ENCODE measurements at regions not wholly inside any gene's neighbourhood (a gene's known extent, or its start where the extent isn't known, plus 50 kb on each side); places are given as distances from the start of the nearest gene placed in this dataset.

DNA sequence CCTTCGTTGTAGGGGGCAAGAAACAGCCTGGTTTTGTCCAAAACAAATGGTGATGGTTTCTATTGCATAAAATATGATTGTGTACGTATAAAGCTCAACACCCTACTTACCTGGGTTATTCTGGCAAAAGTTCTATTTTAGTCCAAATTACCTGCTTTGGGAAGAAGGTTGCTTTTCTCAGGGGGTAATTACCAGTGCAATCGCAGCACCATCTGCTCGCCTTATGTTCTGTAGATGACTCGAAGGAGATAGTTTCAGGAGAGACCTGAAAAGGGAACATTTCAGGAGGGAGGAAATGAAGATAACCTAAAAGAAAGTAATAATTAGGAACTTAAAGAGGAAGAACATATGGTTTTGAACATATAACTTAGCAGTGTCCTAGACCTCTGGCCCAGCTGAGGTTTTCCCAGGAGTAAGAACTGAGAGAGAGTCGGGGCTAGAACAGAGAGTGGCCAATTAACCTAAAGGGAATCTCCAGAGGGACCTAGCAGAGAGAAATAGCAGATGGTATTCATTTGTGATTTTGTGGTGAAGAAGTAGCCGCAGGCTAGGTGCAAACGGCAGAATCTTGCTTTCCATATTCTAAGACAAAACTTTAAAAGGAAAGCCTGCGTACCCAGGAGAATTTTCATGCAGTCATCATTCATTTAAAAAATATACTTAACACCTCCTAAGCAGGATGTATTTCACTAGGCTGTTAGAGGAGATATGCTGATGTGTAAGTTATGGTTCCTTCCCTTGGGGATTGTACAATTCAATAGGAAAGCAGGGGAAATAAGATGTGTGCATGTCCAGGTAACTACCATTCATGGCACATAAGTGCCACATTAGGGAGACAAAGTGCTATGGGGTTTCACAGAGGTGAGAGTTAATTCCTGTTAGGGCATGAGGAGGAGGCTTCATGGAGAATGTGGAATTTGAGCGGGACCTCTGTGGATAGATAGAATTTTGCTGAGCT lies 113.0 kb upstream of the SLC10A2 start:
- DNase-seq, result no peak

DNA sequence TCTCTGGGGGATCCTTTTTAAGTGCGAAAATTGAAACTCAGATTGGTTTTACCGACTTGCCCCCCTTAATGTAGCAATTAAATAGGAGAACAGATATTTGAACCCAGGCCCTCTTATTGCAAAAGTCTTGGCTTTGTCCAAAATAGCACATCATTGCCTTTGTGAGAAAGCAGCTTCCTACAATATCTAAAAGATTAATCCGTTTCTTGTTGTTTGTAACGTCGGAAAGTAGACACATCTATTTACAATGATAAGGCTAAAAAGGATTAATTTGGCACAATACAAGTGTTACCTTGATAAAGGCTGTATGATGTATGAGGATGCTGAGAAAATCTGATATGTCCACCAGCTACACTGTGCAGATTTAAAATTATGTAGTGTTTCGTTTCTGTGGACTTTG lies 108.7 kb upstream of the SLC10A2 start:
- no peak for DNase-seq

DNA sequence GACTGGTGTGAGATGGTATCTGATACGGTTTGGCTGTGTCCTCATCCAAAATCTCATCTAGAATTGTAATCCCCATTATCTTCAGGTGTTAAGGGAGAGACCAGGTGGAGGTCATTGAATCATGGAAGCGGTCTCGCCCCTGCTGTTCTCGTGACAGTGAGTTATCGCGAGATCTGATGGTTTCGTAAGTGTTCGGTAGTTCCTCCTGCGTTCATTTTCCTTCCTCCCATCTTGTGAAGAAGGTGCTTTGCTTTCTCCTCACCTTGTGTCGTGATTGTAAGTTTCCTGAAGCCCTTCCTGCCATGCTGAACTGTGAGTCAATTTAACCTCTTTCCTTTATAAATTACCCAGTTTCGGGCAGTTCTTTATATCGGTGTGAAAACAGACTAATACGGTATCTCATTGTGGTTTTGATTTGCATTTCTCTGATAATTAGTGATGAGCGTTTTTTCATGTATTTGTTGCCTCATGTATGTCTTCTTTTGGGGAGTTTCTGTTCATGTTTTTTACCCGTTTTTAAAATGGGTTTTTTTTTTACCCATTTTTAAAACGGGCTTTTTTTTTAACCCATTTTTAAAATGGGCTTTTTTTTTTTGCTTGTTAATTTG lies 102.8 kb upstream of the SLC10A2 start:
- DNase-seq, result no peak

DNA sequence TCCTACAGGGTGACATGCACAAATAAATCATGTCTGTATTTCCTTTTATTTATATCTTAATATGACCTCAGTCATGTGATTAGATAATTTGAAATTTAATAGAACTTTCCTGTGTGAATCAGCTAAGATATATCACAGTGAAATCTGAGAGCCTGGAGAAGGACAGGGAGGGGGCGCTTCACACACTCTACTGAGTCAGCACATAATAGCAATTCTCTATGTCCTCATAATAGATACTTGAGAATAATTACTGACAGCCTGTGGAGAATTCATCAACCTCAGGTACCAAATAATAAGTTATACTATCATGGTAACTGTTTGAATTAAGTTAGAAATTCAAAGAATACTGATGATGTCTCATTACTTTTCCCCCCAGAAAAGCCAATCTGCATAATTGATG lies 98.0 kb upstream of the SLC10A2 start:
- DNase-seq, result no peak

DNA sequence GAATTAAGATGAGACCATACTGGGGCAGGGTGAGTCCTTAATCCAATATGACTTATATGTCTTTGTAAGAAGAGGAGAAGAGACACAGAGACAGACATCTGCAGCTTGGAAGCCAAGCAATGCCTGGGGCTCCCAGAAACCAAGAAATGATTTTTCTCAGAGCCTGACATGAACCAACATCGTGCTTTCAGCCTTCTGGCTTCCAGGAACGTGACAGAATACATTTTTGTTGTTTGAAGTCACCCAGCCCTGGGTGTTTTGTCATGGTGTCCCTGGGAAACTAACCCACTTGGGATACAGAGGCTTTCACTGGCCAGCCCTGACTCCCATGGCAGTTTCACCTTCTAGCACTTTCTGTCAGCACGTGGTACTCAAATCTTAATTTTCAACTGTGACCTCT lies 95.3 kb upstream of the SLC10A2 start:
- no peak for DNase-seq

DNA sequence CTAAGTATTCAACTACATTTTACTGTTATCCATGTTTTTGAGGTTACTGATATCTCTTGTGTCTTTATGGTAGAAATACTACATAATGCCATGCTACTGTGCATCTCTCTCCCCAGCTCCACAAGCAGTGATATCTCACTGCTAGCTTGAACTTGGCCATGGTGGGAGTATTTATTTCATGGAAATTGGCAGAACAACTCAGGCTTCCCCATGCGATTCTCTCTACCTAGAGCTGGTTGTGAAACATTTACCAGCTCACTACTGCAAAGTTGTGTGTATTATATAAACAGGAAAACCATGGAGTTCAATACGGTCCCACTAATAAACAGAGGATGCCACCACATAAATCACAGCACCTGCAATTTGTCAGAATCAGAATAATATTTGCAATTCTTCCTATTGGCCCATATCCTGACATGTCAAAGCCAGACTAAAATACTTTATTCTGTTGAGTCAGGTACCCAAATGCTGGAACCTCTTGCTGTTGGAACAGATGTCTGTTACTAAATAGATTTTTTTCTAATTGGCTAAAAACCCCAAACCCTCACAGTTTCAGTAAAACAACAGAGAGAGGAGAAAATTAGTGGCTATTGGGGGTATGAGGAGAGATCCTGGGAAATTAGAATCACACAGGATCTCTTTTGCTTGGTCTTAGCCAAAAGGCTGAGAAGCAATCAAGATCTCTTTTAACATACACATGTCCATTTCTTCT lies 91.4 kb upstream of the SLC10A2 start:
- no peak for DNase-seq

DNA sequence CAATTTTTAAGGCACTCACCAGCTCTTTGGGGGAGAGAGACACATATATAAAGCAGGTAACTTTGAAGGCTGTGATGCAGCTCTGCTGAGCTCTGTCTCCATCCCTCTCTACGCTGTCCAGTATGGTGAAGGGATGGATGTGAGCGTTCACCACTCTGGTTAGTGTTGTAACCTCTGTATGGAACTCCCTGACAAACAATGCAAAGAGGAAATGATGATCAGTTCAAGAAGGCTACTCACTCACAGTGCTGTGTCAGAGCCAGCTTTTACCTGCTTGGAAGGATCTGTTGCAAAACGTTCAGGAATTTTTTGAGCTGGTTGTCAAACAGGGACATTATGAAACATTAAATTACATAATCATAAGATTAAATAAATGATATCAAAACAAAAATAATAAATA lies 90.8 kb upstream of the SLC10A2 start:
- DNase-seq, result no peak

DNA sequence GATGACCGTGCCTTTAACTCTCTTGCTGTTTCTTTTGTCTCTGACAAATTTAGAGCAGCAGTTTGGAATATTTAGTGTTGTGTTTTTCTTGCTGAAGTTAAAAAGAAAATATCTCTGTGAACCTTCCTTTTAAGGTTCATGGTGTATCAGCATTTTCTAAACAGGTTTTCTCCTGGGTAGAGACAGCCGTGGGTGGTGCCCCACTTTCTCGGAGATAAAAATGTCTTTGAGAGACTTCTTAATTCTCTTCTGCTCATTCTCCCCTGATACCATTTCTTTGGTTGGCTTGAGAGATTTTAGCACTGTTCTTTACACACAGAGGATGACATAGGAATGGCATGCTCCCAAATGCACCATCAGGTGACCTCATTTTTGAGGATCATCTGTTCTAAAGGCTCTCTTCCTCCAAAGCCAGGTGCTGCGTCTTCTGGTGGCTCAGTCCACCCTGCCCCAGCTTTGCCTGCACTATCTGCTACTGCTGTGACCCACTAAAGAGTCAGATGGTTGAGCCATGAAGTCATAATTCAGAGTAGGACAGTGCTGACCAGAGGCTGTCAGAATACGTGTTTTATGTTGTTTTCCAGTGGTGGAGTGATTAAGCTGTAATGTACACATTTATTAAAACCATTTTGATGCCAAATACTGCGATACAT lies 90.3 kb upstream of the SLC10A2 start:
- no peak for DNase-seq

DNA sequence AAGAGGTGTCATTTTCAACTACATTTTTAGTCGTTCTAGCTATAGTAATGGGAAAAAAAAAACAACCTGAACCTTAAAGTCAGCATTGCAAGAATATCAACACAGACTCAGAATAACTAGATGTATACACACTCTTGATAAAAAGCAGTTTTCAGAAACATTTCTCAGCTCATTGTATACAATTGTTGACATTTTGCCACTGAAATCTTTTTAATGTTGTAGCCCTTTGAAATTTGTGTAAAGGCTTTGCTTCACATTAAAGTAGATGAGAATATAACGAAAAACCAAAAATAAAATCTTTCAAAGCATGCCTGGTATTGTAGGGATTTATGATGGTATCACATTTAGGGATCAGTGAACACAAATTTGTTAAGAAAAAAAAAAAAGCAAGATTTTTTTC lies 87.2 kb upstream of the SLC10A2 start:
- DNase-seq, result no peak

DNA sequence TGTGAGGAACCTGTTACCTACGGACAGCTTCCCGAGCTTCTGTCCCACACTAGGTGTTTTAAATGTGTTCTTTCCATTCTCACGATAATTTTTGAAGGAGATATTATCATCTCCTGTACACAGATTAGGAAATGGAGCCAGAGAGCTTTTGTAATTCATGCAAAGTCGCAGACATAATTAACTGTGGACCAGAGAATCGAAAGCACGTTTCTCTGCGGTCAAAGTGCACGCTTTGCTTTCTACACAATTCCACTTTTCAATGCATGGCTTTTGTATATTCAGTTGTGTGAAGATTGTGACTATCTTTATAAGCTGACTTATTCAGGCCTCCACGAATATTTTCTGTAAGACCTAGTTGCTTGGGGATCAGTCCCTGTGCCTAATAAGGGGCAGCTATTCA lies 81.7 kb upstream of the SLC10A2 start:
- no peak for DNase-seq

DNA sequence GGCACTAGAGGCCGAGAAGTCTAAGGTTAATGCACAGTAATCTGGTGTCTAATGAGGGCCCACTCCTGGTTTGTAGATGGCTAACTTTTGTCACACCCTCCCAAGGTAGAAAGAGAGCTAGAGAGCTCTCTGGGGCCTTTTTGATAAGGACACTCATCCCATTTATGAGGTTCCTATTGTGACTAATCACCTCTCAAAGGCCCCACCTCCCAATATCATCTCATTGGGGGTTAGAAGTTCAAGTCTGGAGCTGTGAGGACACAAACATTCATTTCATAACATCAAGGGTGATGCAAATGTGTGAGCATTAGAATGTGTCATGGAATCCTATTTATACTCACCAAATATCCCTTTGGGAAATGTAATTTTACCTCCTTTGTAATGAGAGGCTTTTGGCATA lies 79.2 kb upstream of the SLC10A2 start:
- no peak for DNase-seq

DNA sequence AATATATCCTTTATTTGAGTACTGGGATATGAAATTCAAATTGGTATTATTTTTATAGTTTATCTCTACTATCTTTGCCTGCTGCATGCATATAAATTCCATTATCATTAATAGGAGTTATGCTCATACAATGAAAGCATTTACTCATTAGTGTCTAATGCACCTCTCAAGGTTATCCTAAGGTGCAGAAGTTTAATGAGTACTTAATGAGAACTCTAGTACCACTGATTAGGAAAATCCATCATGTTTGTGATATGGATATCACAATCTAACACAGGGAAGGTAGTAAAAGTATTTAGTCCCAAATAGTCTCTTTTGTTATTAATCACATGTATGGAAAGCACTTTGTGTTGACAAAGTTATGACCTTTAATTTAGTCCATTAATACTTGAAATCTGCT lies 77.2 kb upstream of the SLC10A2 start:
- DNase-seq, result no peak

DNA sequence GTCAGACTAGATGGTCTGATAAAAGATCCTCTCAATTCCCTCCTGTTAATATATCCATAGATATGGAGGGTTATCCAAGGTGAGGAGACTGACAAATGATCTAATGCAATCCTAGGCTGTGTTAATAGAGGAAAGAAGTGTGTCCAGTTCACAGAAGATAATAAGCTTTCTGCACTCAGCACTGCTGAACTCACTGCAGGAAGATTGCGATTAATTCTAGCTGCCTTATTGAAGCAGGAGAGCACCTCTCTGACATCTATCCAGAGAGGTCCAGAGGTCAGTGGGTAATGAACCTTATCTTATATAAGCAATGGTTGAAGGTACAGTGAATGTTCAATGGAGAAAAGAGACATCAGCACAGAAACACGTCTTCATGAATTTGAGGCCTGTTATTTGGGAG lies 75.9 kb upstream of the SLC10A2 start:
- DNase-seq, result no peak

DNA sequence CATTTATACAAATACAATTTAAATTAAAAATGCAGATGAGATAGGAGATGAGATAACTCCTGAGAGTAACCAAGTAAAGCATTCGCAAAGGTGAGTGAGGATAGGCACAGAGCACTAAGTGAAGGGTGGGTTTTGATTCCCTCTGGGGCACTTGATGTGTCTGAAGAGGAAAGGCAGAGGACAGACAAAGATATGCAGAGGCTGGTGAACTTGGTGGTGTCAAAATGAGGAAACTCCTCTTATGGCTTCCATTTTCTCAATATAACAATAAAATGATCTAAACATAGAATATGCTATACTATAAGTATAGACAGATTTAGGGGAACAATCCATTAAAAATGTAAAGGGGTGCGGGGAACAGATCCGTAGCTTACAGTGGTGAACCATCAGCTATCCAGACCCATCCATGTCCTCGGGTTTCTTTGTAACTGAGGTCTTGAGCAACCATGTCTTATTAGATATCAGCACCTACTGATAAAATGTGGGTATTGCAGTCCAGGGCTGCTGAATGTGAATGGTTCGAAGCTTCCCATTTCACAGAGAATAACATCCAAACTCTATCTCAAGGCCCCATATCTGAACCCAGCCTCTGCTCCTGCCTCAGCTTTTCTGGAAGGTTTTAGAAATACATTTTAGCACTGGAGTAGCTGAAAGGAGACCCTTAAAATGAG lies 73.9 kb upstream of the SLC10A2 start:
- peak; percentile 5 for DNase-seq

DNA sequence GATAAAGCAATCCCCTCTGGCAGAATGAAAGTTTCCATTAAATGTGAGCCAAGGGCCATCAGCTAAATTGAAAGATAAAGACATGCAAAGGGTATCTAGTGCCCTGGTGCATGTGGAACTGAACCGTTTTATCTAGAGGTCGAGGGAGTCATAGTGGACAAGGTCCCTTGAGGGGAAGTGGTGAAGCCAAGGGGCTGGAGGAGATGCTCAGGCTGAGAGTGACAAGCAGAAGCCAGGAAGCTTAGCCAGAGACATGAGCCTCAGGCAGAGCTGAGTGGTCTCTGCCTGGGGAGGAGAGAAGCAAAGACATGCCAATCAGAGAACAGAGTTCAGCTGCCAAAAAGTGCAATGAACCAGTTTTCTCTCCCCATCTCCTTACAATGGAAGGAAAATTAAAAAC lies 68.1 kb upstream of the SLC10A2 start:
- no peak for DNase-seq

DNA sequence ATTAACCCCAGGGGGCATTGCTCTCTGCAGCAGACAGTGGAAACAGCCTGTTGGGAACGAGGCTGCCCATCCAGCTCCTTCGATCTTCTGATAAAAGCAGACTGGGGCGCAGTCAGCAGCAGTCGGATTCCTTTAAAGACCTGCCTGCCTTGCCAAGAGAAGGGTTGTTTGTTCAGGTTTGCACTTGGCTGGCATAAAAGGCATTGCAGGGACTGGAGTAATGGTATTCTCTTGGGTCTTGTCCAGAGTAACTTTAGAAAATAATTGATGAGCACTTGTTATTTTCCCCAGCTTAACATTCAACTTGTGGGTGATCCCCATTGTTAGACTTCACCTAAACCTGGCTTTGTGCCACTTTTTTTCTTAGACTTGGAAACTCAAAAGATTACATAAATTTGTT lies 67.3 kb upstream of the SLC10A2 start:
- DNase-seq, result no peak

DNA sequence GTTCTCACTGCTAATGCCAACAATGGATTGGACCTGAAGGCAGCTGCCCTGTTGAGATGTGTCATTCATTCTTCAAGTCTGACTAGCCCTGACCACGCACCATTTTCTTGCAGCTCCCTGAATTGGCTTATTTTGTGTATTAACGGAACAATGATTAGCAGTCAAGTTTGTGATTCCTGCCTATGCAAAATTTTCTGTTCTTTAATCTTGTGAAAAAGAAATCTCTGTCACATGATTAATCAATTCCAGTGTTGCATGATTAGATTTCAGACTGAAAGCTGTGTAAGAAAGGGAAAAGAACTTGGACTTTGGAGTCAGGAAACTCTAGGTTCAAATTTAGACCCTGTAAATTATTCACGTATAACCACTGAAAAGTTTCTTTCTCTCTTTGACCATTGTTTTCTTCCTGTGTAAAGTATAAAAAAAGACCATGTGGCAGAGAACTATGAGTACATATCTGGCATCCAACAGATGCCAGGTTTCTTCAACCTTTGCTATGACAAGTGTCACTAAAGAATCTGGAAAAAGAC lies 64.5 kb upstream of the SLC10A2 start:
- DNase-seq, result no peak

DNA sequence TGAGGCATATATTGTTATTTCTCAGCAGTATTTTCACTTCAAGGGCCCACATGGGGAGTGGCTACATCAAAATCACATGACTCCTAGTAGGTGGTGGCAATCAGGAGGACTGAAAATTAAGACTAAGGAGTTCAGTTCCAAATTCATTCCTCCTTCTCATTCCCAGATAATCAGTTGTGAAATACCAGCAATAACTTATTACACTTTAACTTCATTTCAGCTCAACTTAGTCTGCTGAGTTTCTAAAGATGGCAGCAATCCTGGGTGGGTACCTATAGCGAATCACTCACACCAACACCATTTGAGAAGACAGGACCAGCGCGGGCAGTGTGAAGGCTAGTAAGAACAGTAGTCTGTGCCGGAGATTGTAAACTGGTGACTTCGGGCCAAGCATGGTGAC lies 63.9 kb upstream of the SLC10A2 start:
- no peak for DNase-seq

Measured in KG1 (cell line).